Neural crest cell (in vitro differentiated cells): ENCODE measurements at regions not wholly inside any gene's neighbourhood (a gene's known extent, or its start where the extent isn't known, plus 50 kb on each side); places are given as distances from the start of the nearest gene placed in this dataset.

ENCODE experiments used
- DNase-seq: peaks from one replicate; pipeline ENCODE4 v3.0.0; 2021; ENCODE audit warnings: low read depth, mixed read lengths, low spot score
- H3K27ac Mint-ChIP-seq: one replicate; pipeline ENCODE4 v1.8.0; 2021; ENCODE audit warnings: mild to moderate bottlenecking, mixed read lengths; ENCODE audit not compliant: unreplicated experiment
- H3K27me3 Mint-ChIP-seq: 2 replicates; pipeline ENCODE4 v1.8.0; 2021; ENCODE audit warnings: low read depth, mild to moderate bottlenecking, mixed read lengths
- H3K36me3 Mint-ChIP-seq: 2 replicates; pipeline ENCODE4 v1.8.0; 2021; ENCODE audit warnings: low read depth, mild to moderate bottlenecking, mixed read lengths
- H3K4me1 Mint-ChIP-seq: 2 replicates; pipeline ENCODE4 v1.8.0; 2021; ENCODE audit warnings: mixed read lengths
- H3K4me3 Mint-ChIP-seq: one replicate; pipeline ENCODE4 v1.8.0; 2021; ENCODE audit warnings: mild to moderate bottlenecking, mixed read lengths
- H3K9me3 Mint-ChIP-seq: 2 replicates; pipeline ENCODE4 v1.8.0; 2021; ENCODE audit warnings: mixed read lengths
- CTCF ChIP-seq: fragments of 200-600 bp; sonication (generic); conservative IDR thresholded peaks from 2 replicates; pipeline ENCODE4 v1.5.0; 2021; ENCODE audit warnings: antibody characterized with exemption, mild to moderate bottlenecking

GRCh38 chr7:32285698-32286097 lies 204.5 kb downstream of the LSM5 start:
- H3K4me3 Mint-ChIP-seq, result no peak overlapping the region
- no peaks in the 10 kb centered on the region for H3K9me3 Mint-ChIP-seq
- no peaks in the 10 kb centered on the region for H3K4me1 Mint-ChIP-seq
- TF ChIP-seq CTCF, result no peak
- no peak for DNase-seq
- H3K36me3 Mint-ChIP-seq, result no peaks in the 10 kb centered on the region
- H3K27me3 Mint-ChIP-seq, result peaks cover 17% of the 10 kb centered on the region
- no peak overlapping the region for H3K27ac Mint-ChIP-seq

DNA sequence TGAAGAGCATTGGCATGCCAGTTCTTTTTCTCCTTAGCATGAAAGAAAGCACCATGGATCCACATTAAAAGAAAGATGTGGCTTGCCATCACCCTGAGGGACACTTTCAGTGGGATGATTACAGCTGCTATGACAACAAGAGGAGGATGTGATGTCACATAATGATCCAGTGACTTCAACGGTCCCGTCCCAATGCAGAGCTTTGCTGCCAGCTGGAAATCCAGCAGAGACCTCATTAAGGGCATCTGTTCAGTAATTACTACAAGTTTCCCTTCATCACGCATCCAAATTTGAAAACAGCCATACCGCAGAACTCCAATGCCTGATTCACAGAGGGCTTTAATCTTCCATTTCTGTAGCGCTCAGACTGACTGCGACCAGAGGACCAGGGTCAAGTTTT lies 206.6 kb downstream of the LSM5 start:
- H3K4me3 Mint-ChIP-seq, result no peak overlapping the region
- DNase-seq, result no peak
- H3K9me3 Mint-ChIP-seq, result no peaks in the 10 kb centered on the region
- H3K27ac Mint-ChIP-seq, result no peak overlapping the region
- no peaks in the 10 kb centered on the region for H3K4me1 Mint-ChIP-seq
- H3K36me3 Mint-ChIP-seq, result no peaks in the 10 kb centered on the region
- TF ChIP-seq CTCF, result no peak
- peaks cover 23% of the 10 kb centered on the region for H3K27me3 Mint-ChIP-seq

- H3K36me3 Mint-ChIP-seq, result no peaks in the 10 kb centered on the region
- no peaks in the 10 kb centered on the region for H3K9me3 Mint-ChIP-seq
- H3K27me3 Mint-ChIP-seq, result peaks cover 42% of the 10 kb centered on the region
- no peak overlapping the region for H3K27ac Mint-ChIP-seq
- no peaks in the 10 kb centered on the region for H3K4me1 Mint-ChIP-seq
- no peak overlapping the region for H3K4me3 Mint-ChIP-seq
- TF ChIP-seq CTCF, result no peak
- DNase-seq, result no peak
These were observed 209.3 kb upstream of the PDE1C start for GRCh38 chr7:32279500-32279899.

GRCh38 chr7:32275216-32276009 lies 205.2 kb upstream of the PDE1C start:
- TF ChIP-seq CTCF, result no peak
- DNase-seq, result no peak
- no peaks in the 10 kb centered on the region for H3K9me3 Mint-ChIP-seq
- H3K4me1 Mint-ChIP-seq, result no peaks in the 10 kb centered on the region
- peaks cover 32% of the 10 kb centered on the region for H3K27me3 Mint-ChIP-seq
- no peaks in the 10 kb centered on the region for H3K36me3 Mint-ChIP-seq
- no peak overlapping the region for H3K27ac Mint-ChIP-seq
- H3K4me3 Mint-ChIP-seq, result no peak overlapping the region

- no peak overlapping the region for H3K4me3 Mint-ChIP-seq
- no peak for TF ChIP-seq CTCF
- no peaks in the 10 kb centered on the region for H3K36me3 Mint-ChIP-seq
- no peak overlapping the region for H3K27ac Mint-ChIP-seq
- H3K4me1 Mint-ChIP-seq, result no peaks in the 10 kb centered on the region
- DNase-seq, result no peak
- no peaks in the 10 kb centered on the region for H3K9me3 Mint-ChIP-seq
- peaks cover 26% of the 10 kb centered on the region for H3K27me3 Mint-ChIP-seq
These were observed 203.1 kb upstream of the PDE1C start for GRCh38 chr7:32273297-32273696.
